OCI-LY7 (cell line): ENCODE measurements at regions not wholly inside any gene's neighbourhood (a gene's known extent, or its start where the extent isn't known, plus 50 kb on each side); places are given as distances from the start of the nearest gene placed in this dataset.

Experiments
- BruUV-seq: library from RNA; stranded (reverse); fragments of 400-500 nt; replicated peaks from 2 replicates; lab custom pipeline; 2021; lab: Mats Ljungman, UMichigan
- CTCF ChIA-PET: fragments of 300-600 bp; sonication (Branson Sonifier 250); formaldehyde crosslinking; loops from one replicate; lab custom pipeline; 2022; ENCODE audit warnings: antibody characterized with exemption; ENCODE audit not compliant: unreplicated experiment; lab: Charles Lee
- POLR2A ChIA-PET: fragments of 300-600 bp; sonication (Branson Sonifier 250); formaldehyde crosslinking; loops from one replicate; lab custom pipeline; 2022; ENCODE audit warnings: antibody characterized with exemption; lab: Charles Lee
- DNase-seq: peaks from one replicate; pipeline ENCODE4 v3.0.0-alpha.2; 2015; ENCODE audit warnings: low spot score
- H2AFZ ChIP-seq: fragments of 200-600 bp; sonication (generic), shearing (Covaris generic); 2 replicates; pipeline ENCODE4 v1.6.1; 2014; ENCODE audit warnings: mild to moderate bottlenecking, antibody characterized with exemption, low read length, moderate library complexity
- H3K27ac ChIP-seq: fragments of 200-600 bp; sonication (generic); 2 replicates; pipeline ENCODE4 v1.5.1; 2014; ENCODE audit warnings: mixed run types, low read depth, mild to moderate bottlenecking, moderate library complexity, low read length, inconsistent platforms; ENCODE audit not compliant: poor library complexity, severe bottlenecking
- H3K36me3 ChIP-seq: fragments of 200-600 bp; sonication (generic); 2 replicates; pipeline ENCODE4 v1.6.1; 2014; ENCODE audit warnings: mild to moderate bottlenecking, antibody characterized with exemption, low read length, moderate library complexity, mixed read lengths; ENCODE audit not compliant: insufficient read depth
- H3K4me1 ChIP-seq: fragments of 200-600 bp; sonication (generic); 2 replicates; pipeline ENCODE4 v1.5.1; 2014; ENCODE audit warnings: mild to moderate bottlenecking, low read length; ENCODE audit not compliant: insufficient read depth, poor library complexity, severe bottlenecking
- H3K4me2 ChIP-seq: fragments of 200-600 bp; sonication (generic); 2 replicates; pipeline ENCODE4 v1.6.1; 2014; ENCODE audit warnings: mild to moderate bottlenecking, low read length
- H3K4me3 ChIP-seq: fragments of 200-600 bp; sonication (generic); 2 replicates; pipeline ENCODE4 v1.5.1; 2014; ENCODE audit warnings: mild to moderate bottlenecking, low read depth, low read length; ENCODE audit not compliant: poor library complexity, severe bottlenecking
- H3K79me2 ChIP-seq: fragments of 200-600 bp; sonication (generic); 2 replicates; pipeline ENCODE4 v1.6.1; 2016; ENCODE audit warnings: low read depth, mild to moderate bottlenecking, low read length, moderate library complexity, mixed read lengths; ENCODE audit not compliant: insufficient read depth
- H3K9me2 ChIP-seq: fragments of 200-600 bp; sonication (generic); 2 replicates; pipeline ENCODE4 v1.6.1; 2016; ENCODE audit warnings: mild to moderate bottlenecking, low read length, mixed read lengths; ENCODE audit not compliant: insufficient read depth
- H3K9me3 ChIP-seq: fragments of 200-600 bp; sonication (generic); 2 replicates; pipeline ENCODE4 v1.6.1; 2014; ENCODE audit warnings: mild to moderate bottlenecking, mixed run types, low read length, mixed read lengths
- H4K20me1 ChIP-seq: fragments of 200-600 bp; sonication (generic); 2 replicates; pipeline ENCODE4 v1.6.1; 2014; ENCODE audit warnings: mild to moderate bottlenecking, antibody characterized with exemption, low read length, moderate library complexity, mixed read lengths; ENCODE audit not compliant: insufficient read depth
- CTCF ChIP-seq: fragments of 200-600 bp; sonication (generic); conservative IDR thresholded peaks from 2 replicates; pipeline ENCODE4 v1.5.1; 2014; ENCODE audit warnings: mild to moderate bottlenecking, antibody characterized with exemption, low read length, moderate library complexity, mixed read lengths
- EZH2phosphoT487 ChIP-seq: fragments of 200-600 bp; sonication (generic); IDR thresholded peaks from 2 replicates; pipeline ENCODE4 v1.6.1; 2018; ENCODE audit warnings: low read depth, borderline replicate concordance, mild to moderate bottlenecking, mixed run types, antibody characterized with exemption, low read length, moderate library complexity, mixed read lengths
- intact Hi-C: fragments of 100-400 bp; cut with micrococcal nuclease; formaldehyde crosslinking; loops from one replicate; pipeline ENCODE4 v1.10.0; 2022; ENCODE audit not compliant: unreplicated experiment

GRCh38 chr4:12956026-12956425, 528.1 kb downstream of the RAB28 start:
- Histone ChIP-seq H3K9me2 (no peaks in the 10 kb centered on the region), H3K9me3 (no peaks in the 10 kb centered on the region), H3K27ac (no peak overlapping the region), H3K4me1 (no peaks in the 10 kb centered on the region), H3K4me3 (no peak overlapping the region), H3K4me2 (no peak overlapping the region), H4K20me1 (no peaks in the 10 kb centered on the region), H3K36me3 (no peaks in the 10 kb centered on the region), H2AFZ (no peak overlapping the region), H3K79me2 (no peaks in the 10 kb centered on the region)
- DNase-seq = no peak
- no TSS peak for BruUV-seq
- CTCF ChIA-PET = no interaction called here
- intact Hi-C loops = no loop called here
- POLR2A ChIA-PET = interaction anchor here (0.6 to 1.4 kb wide), 2 partner anchors 11 to 33 kb away, joined by 3 to 4 read pairs; no protein-coding TSS in a partner anchor
- TF ChIP-seq EZH2phosphoT487 (no peak), CTCF (no peak)

GRCh38 chr4:12949719-12950490, 534.2 kb downstream of the RAB28 start:
- ChIA-PET CTCF (interaction anchor here (1.0 kb wide), 1 partner anchor 23 kb away, joined by 3 read pairs; no protein-coding TSS in a partner anchor), POLR2A (interaction anchor here (0.6 to 1.0 kb wide), 5 partner anchors 31 to 261 kb away, joined by 3 to 8 read pairs (median 4); no protein-coding TSS in a partner anchor)

More at GRCh38 chr4:12949719-12950490, 534.2 kb downstream of the RAB28 start:
- no TSS peak for BruUV-seq
- Histone ChIP-seq H4K20me1 (no peaks in the 10 kb centered on the region), H3K9me3 (no peaks in the 10 kb centered on the region), H2AFZ (no peak overlapping the region), H3K79me2 (no peaks in the 10 kb centered on the region), H3K36me3 (no peaks in the 10 kb centered on the region), H3K27ac (no peak overlapping the region), H3K4me2 (no peak overlapping the region), H3K4me3 (no peak overlapping the region), H3K4me1 (no peaks in the 10 kb centered on the region), H3K9me2 (no peaks in the 10 kb centered on the region)
- DNase-seq = no peak
- intact Hi-C loops = no loop called here
- no peak for TF ChIP-seq EZH2phosphoT487
- TF ChIP-seq CTCF = no peak
